Activated B cell treated with CpG ODN at 0.5 μM for 24 hours (primary cell): ENCODE measurements at regions not wholly inside any gene's neighbourhood (a gene's known extent, or its start where the extent isn't known, plus 50 kb on each side); places are given as distances from the start of the nearest gene placed in this dataset.
"Not testable (repeated sequence)": the region's sequence is repeated elsewhere in the genome, so short reads cannot be mapped to it uniquely, and the experiment has no call there.

Experiments
- ATAC-seq: fragments of 200-7000 bp; cut with Tn5 transposase; one replicate; pipeline ENCODE4 v1.10.0; 2021; ENCODE audit warnings: low read depth, mild to moderate bottlenecking, moderate library complexity
- CTCF ChIA-PET: fragments of 350-600 bp; sonication (Branson Sonifier 250); formaldehyde crosslinking; loops from one replicate; lab custom pipeline; 2021; ENCODE audit warnings: antibody characterized with exemption; lab: Charles Lee
- POLR2A ChIA-PET: fragments of 350-600 bp; sonication (Branson Sonifier 250); formaldehyde crosslinking; loops from one replicate; lab custom pipeline; 2021; ENCODE audit warnings: antibody characterized with exemption; lab: Charles Lee
- DNase-seq: peaks from one replicate; pipeline ENCODE4 v3.0.0; 2022
- H3K27ac Mint-ChIP-seq: one replicate; pipeline ENCODE4 v1.8.0; 2020; ENCODE audit warnings: mixed read lengths
- H3K27me3 Mint-ChIP-seq: one replicate; pipeline ENCODE4 v1.8.0; 2021; ENCODE audit warnings: mixed read lengths
- H3K36me3 Mint-ChIP-seq: one replicate; pipeline ENCODE4 v1.8.0; 2021; ENCODE audit warnings: low read depth, mixed read lengths
- H3K4me1 Mint-ChIP-seq: one replicate; pipeline ENCODE4 v1.8.0; 2021; ENCODE audit warnings: mixed read lengths
- H3K4me3 Mint-ChIP-seq: one replicate; pipeline ENCODE4 v1.8.0; 2020; ENCODE audit warnings: mild to moderate bottlenecking, mixed read lengths
- H3K9me3 Mint-ChIP-seq: one replicate; pipeline ENCODE4 v1.8.0; 2020; ENCODE audit warnings: mixed read lengths
- CTCF ChIP-seq: fragments of 200-600 bp; IDR thresholded peaks from one replicate; pipeline ENCODE4 v1.8.0; 2022; ENCODE audit warnings: antibody characterized with exemption, mild to moderate bottlenecking
- intact Hi-C: fragments of 100-400 bp; cut with micrococcal nuclease; formaldehyde crosslinking; loops from one replicate; pipeline ENCODE4 v1.15.1; 2024

- H3K27ac Mint-ChIP-seq: no peak overlapping the region
- no peak for ATAC-seq
- POLR2A ChIA-PET: no interaction called here
- no peak overlapping the region for H3K4me3 Mint-ChIP-seq
- H3K27me3 Mint-ChIP-seq: no peaks in the 10 kb centered on the region
- CTCF ChIA-PET: interaction anchor here (1.4 kb wide), 1 partner anchor 21 kb away, joined by 3 read pairs; no protein-coding TSS in a partner anchor
- intact Hi-C loops: no loop called here
- peaks cover 2% of the 10 kb centered on the region for H3K4me1 Mint-ChIP-seq
- DNase-seq: no peak
- TF ChIP-seq CTCF: no peak
- H3K36me3 Mint-ChIP-seq: no peaks in the 10 kb centered on the region
- no peaks in the 10 kb centered on the region for H3K9me3 Mint-ChIP-seq
These were observed 91.6 kb upstream of the TANK start for GRCh38 chr2:161068670-161069069.

GRCh38 chr2:161070693-161071479, 89.3 kb upstream of the TANK start:
- DNase-seq (no peak), ATAC-seq (no peak)
- Mint-ChIP-seq H3K27me3 (no peaks in the 10 kb centered on the region), H3K9me3 (no peaks in the 10 kb centered on the region), H3K36me3 (no peaks in the 10 kb centered on the region), H3K27ac (no peak overlapping the region), H3K4me3 (no peak overlapping the region), H3K4me1 (no peaks in the 10 kb centered on the region)
- ChIA-PET POLR2A (no interaction called here), CTCF (no interaction called here)
- TF ChIP-seq CTCF: no peak
- intact Hi-C loops: no loop called here

- POLR2A ChIA-PET, intact Hi-C loops, ATAC-seq, H3K4me3 Mint-ChIP-seq, DNase-seq, H3K27me3 Mint-ChIP-seq, CTCF ChIA-PET, H3K36me3 Mint-ChIP-seq, H3K9me3 Mint-ChIP-seq, H3K27ac Mint-ChIP-seq: not testable (repeated sequence)
- H3K4me1 Mint-ChIP-seq: peaks cover 12% of the 10 kb centered on the region
These were observed 87.8 kb upstream of the TANK start for GRCh38 chr2:161072436-161072835.

GRCh38 chr2:161075701-161076100, 84.5 kb upstream of the TANK start:
- intact Hi-C loops: loop anchor here (2.0 kb wide), 1 partner anchor 61 kb away; no protein-coding TSS in a partner anchor
- DNase-seq (no peak), ATAC-seq (no peak)
- H3K9me3 Mint-ChIP-seq: no peaks in the 10 kb centered on the region
- peaks cover 27% of the 10 kb centered on the region for H3K4me1 Mint-ChIP-seq
- H3K27ac Mint-ChIP-seq: no peak overlapping the region
- ChIA-PET POLR2A (no interaction called here), CTCF (interaction anchor here (2.7 kb wide), 1 partner anchor 12 kb away, joined by 12 read pairs; no protein-coding TSS in a partner anchor)
- no peak overlapping the region for H3K4me3 Mint-ChIP-seq
- no peaks in the 10 kb centered on the region for H3K27me3 Mint-ChIP-seq
- no peaks in the 10 kb centered on the region for H3K36me3 Mint-ChIP-seq
- TF ChIP-seq CTCF: no peak

- no peaks in the 10 kb centered on the region for H3K27me3 Mint-ChIP-seq
- H3K4me3 Mint-ChIP-seq: peak overlapping the region; percentile 60
- intact Hi-C loops: loop anchor here (1.0 to 2.0 kb wide), 2 partner anchors 11 to 60 kb away; no protein-coding TSS in a partner anchor
- H3K27ac Mint-ChIP-seq: peak overlapping the region; percentile 80
- no peak for TF ChIP-seq CTCF
- no peaks in the 10 kb centered on the region for H3K9me3 Mint-ChIP-seq
- peaks cover 27% of the 10 kb centered on the region for H3K4me1 Mint-ChIP-seq
- DNase-seq (no peak), ATAC-seq (no peak)
- no peaks in the 10 kb centered on the region for H3K36me3 Mint-ChIP-seq
- CTCF ChIA-PET: interaction anchor here (1.5 kb wide), 1 partner anchor 13 kb away, joined by 8 read pairs; no protein-coding TSS in a partner anchor
- POLR2A ChIA-PET: interaction anchor here (0.8 to 1.0 kb wide), 3 partner anchors 12 to 87 kb away, joined by 3 to 4 read pairs (median 3); no protein-coding TSS in a partner anchor
These were observed 83.3 kb upstream of the TANK start for GRCh38 chr2:161076936-161077335.
